Islet precursor cell (in vitro differentiated cells): ENCODE measurements at regions not wholly inside any gene's neighbourhood (a gene's known extent, or its start where the extent isn't known, plus 50 kb on each side); places are given as distances from the start of the nearest gene placed in this dataset.
"Not testable (repeated sequence)": the region's sequence is repeated elsewhere in the genome, so short reads cannot be mapped to it uniquely, and the experiment has no call there.

Experiments used
- DNase-seq: peaks from one replicate; pipeline ENCODE4 v3.0.0-alpha.2; 2018

DNA sequence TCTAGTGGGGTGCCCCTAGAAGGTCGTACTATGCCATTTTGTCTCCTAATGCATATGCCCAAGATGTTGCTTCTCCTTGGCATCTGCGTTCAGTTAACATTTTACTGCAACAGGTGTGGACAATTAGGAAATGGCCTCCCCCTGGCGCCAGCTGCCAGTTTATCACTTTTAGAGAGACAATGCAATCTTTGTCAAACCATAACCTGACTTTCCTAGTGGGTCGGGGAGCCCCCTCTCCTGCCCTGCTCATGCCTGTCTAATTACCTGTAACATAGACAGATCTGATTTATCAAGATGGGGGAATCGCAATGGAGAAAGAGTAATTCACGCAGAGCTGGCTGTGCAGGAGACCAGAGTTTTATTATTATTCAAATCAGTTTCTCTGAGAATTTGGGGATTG, 353.7 kb upstream of the SGO1 start:
- DNase-seq, result no peak

DNA sequence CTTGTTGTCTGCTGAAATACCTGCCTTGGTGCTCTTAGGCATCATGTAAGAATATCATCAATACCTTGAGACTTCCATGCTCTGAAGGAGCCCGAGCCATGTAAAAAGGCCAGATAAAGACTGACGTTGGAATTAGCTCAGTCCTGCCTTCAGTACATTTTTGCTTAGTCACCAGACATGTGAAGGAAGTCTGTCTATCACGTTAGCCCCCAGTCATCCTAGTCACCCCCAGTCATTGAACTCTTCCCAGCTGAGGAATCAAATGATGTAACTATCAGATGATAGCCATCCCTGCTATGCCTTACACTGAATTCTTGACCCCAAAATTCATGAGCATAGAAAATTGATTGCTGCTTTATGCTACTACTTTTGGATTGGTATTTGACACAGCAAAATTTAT, 351.2 kb upstream of the SGO1 start:
- no peak for DNase-seq

GRCh38 chr3:20529911-20530310, 343.9 kb upstream of the SGO1 start:
- DNase-seq, result no peak

DNA sequence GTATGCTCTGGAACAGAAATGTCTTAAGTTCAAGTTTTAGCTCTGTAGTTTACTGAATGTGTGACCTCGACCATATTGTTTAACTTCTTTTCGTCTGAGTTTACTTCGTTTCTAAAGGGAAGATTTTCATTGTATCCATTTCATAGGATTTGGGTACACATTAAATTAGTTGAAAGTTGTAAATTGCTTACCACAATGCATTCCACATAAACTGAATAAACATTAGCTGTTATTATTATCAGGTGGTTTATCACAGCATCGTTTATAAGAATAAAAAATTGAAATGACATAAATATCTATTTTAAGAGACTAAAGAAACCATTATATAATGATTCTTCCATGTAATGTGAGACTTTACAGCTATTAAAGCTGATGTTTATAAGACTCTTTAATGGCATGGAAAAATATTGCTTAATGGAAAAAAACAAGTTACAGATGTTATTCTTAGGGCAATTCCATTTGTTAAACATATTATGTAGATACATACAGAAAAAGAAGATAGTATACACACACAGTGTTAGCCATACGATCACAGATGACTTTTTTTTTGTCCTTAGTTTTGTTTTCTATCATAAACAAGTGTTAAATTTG, 342.3 kb upstream of the SGO1 start:
- no peak for DNase-seq

DNA sequence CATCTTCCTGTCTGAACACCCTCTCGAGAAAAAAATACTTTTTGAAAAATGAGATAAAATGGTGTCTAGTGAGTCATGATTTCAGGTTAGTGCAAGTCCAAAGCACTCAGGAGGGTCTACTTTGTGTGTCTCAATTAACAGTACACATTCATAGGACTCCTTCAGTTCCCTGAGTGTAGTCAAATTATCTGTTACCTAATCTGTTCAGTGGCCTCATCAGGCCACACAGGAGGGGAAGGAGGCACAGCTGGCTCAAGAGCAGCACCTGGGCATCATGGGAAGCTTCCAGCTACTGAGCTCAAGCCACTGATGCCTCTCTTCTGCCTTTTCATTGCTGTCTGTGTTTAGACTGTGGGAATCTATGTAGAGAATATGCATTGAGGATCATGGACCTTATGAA, 341.4 kb upstream of the SGO1 start:
- no peak for DNase-seq

DNA sequence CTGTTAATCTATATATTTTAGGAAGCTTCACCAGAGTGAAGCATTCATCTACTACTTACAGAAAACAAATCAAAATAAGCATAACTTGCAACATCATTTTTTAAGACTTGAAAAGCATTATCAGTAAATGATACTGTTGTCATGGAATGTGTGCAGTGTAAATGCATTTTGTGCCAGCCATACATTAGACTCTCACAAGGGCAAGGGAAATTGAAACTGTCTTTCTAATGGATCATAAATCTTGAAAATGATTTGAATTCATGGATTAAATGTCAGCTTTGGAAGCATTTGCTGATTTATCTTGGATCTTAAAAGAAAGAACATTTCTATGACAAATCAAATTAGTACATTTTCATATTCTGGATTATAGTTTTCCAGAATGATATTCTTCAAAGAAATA, 338.3 kb upstream of the SGO1 start:
- no peak for DNase-seq

DNA sequence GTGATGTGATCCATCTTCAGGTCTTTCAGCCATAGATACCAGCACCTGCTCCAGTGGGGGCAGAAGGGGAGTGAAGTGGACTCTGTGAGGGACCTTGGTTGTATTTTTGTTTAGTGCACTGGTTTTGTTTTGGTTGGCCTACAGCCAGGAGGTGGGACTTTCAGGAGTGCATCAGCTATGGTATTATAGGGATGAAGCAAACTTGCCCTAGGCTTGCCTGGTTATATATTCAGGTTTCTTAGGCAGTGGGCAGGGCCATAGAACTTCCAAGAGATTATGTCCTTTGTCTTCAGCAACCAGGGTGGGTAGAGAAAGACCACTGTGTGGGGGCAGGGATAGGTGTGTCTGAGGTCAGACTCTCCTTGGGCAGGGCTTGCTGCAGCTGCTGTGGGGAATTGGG, 337.3 kb upstream of the SGO1 start:
- DNase-seq, result no peak

GRCh38 chr3:20517316-20517715, 331.3 kb upstream of the SGO1 start:
- not testable (repeated sequence) for DNase-seq

- no peak for DNase-seq
These were observed 330.3 kb upstream of the SGO1 start for GRCh38 chr3:20516311-20516710.

DNA sequence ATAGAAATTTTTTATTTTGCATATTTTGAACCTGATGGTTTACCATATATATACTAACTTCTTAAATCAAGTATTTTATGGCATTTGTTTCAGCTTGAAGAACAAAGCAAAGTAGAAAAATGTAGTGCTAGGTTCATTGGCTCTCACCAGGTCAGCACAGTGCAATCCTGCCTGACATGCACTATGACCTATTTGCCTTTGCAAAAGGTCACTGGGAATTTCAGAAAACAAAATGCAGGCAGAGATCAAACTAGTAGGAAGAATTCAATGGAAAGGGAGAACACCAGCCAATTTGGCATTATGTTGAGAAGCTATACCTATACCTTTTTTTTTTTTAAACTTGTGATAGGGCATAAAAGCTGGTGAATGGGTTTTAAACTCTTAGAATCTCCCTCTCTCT, 329.8 kb upstream of the SGO1 start:
- no peak for DNase-seq

DNA sequence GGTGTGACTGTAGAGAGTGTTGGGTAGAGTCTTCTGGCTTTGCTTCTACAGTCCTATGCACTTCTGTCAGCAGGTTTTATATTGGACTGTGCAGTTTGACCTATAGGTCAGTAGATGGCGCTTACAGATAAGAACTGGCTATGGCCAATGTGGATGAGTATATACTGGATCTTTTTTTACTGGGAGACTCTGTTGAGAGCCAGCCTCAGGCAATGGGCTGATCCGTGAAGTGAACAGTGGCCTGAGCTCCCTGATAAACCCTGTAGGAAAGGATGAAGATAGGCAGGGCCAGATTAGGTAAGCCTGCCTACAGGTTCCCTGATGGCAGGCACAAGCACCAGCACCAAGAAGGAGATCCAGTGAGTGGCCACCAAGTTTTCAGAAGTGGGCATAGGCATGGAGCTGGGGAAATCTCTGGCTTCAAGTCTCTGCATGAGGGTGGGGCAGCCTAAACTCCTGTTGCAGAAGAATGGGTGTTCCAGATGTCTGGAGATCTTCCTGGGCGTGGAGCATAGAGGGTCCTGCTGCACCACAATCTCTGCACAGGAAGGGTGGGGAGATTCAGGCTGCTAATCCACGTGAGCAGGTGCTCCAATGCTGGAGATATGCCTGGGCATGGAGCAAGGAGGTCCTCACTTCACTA, 326.0 kb upstream of the SGO1 start:
- peak; percentile 84 for DNase-seq

- DNase-seq, result no peak
These were observed 324.4 kb upstream of the SGO1 start for GRCh38 chr3:20510396-20510795.

DNA sequence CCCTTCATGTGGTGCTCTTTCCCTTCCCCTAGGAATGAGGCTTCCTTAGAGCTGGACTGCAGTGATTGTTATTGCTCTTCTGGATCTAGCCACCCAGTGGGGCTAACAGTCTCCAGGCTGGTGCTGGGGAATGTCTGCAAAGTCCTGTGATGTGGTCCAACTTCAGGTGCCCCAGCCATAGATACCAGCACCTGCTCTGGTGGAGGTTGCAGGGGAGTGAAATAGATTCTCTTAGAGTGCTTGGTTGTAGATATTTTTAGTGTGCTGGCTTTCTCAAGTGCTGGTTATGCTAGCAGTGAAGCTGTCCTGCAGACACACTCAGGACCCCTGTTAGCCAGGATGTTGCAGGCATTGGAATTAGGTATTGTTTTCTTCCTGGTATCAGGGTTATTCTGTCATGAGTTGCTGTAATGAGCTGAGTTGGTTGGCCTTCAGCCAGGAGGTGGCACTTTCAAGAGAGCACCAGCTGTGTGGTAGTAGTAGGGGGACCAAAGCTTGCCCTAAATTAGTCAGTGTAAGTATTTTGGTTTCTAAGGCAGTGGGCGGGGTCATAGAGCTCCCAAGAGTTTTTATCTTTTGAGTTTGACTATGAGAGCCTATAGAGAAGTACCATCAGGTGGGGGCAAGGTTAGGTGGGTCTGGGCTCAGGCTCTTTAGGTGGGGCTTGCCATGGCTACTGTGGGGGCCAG, 317.5 kb upstream of the SGO1 start:
- no peak for DNase-seq

- DNase-seq, result no peak
These were observed 305.0 kb upstream of the SGO1 start for GRCh38 chr3:20490996-20491395.

DNA sequence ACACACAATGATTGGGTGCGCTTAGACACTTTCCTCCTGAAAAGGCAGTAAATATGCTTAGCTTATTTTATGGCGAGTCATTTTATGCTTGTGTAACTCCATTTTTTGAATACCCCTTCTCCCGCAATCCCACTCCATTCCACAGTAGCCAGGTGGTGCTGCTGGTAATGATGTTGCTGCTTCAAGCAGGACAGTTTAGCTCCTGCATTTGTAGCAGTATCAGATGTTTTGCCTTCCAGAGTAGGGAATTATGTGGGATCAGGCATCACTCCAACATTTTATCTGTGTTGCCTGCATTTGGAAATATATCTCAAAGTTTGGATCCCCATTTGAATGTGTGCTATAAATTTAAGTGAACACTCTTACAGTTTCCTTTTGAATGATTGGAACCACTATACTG, 302.1 kb upstream of the SGO1 start:
- DNase-seq, result no peak

- DNase-seq, result no peak
These were observed 298.1 kb upstream of the SGO1 start for GRCh38 chr3:20484126-20484525.

DNA sequence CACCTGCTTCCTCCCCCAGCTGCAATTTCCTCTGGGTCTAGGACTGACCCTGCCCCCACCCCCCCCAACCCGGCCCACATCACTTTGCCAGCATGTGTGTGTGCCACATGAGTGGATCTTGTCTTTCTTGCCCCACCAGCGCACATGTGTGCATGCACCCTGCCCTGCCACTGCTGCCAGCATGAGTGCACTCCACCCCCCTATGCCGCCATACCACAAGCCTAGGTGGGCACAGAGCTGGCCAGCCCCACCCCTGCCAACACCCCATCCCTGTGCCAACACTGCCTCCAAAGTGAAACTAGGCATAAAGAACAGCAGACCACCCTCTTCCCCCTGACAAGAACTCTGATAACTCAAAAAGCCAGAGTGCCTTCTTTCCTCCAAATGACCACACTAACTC, 296.3 kb upstream of the SGO1 start:
- DNase-seq, result no peak

DNA sequence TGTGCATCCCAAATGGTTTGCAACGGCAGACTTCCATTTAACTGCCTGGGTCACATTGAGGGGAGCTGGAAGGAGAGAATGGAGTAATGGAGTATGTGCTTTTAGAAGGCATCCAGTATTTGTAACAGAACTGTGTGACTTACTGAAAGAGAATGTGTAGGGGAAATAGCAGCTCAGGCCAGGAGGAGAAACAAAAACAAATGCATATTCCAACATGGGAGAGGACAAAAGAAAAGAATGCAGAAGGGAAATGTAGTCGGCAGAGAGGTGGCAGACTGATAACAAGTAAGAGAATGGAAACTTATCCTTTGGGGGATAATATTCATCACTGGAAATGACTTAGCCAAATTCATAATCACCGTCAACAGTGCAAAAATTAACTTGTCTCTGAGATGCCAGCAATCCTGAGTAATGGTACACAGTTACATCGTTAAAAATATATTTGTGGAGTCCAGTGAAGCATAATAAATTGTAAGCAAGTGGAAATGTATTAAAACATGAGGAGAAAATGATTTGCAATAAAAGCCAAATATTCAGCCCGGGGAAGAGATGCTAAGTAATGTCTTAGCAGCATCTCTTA, 294.9 kb upstream of the SGO1 start:
- no peak for DNase-seq

GRCh38 chr3:20478436-20478835, 292.4 kb upstream of the SGO1 start:
- DNase-seq, result no peak

DNA sequence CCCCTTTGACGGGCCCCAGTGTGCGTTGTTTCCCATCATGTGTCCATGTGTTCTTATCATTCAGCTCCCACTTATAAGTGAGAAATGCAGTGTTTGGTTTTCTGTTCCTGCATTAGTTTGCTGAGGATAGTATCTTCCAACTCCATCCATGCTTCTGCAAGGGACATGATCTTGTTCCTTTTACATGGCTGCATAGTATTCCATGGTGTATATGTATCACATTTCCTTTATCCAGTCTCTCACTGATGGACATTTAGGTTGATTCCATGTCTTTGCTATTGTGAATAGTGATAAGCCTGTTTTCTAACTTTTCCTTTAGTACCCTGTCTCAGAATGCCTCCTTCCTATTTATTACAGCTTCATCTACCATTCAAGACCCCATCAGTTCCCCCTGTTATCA, 278.2 kb upstream of the SGO1 start:
- DNase-seq, result not testable (repeated sequence)

DNA sequence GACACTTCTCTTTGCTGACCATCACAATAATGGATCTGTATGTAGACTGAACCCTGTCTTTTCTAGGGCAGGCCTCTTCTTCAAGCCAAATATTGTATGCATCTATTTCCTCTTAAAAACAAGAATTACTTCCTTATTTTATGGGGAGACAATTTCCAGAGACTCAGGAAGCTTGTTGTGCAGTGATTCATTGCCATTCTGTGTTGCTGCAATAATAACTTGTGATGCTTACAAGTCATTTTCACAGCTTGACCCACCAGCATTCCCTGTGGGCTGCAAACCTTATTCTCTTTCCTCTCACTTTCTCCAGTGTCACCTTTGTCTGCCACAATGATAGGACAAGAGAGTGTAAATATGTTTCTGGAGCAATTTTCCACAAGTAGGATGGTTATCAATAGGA, 276.7 kb upstream of the SGO1 start:
- DNase-seq, result no peak

- no peak for DNase-seq
These were observed 276.2 kb upstream of the SGO1 start for GRCh38 chr3:20462226-20462625.

DNA sequence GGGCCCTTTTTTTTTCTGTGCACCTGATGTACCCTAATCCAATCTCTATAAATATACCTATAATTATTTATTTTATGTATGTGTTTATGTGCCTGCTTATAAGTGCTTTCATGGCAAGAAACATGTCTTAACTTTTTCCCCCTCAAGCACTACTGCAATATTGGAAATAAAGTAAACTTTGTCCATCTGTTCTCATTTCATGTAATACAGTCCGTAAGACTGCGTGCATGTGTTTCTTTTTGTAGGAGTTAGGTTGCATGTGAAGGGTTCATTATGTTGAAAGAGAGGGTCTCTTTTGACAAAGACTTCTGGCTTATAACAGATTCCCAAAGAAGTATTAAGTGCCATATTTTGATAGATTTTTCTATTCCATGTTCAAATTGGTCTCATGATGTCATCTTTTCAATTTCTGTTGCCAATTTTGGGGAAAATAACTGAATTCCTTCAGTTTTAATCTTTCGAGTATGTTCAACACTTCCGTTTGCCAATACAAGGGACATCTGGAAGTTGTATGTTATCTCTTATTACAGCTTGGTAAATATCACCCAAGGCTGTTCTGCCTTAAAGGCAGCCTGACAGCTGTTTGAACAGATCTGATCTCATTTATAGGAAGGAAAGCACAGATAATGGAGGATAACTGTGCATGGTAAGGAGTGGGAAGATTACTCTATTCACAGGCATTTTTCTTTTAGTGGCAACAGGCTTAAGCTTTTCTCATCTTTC, 273.1 kb upstream of the SGO1 start:
- DNase-seq, result no peak

GRCh38 chr3:20456511-20456910, 270.5 kb upstream of the SGO1 start:
- DNase-seq, result no peak
